Tibial nerve (tissue), 4 donors: ENCODE measurements at regions not wholly inside any gene's neighbourhood (a gene's known extent, or its start where the extent isn't known, plus 50 kb on each side); places are given as distances from the start of the nearest gene placed in this dataset.

ENCODE experiments used
- CTCF ChIP-seq, 5 experiments: fragments of 200-600 bp in 3 of 5; fragments of 450-650 bp in 2 of 5; sonication (generic) in 3 of 5; IDR thresholded peaks; one replicate each; pipeline ENCODE4 v1.5.1; 2016 to 2019; ENCODE audit warnings: antibody characterized with exemption in 5 of 5, mild to moderate bottlenecking in 3 of 5, moderate library complexity in 2 of 5
- EP300 ChIP-seq, 2 donors: sonication (generic); formaldehyde crosslinking; IDR thresholded peaks; one replicate each; pipeline ENCODE4 v1.6.1; 2017; ENCODE audit warnings: antibody characterized with exemption in 2 of 2, mild to moderate bottlenecking in 1 of 2
- POLR2A ChIP-seq, 2 donors: fragments of 450-650 bp; IDR thresholded peaks; one replicate each; pipeline ENCODE4 v1.6.1; 2017; ENCODE audit warnings: antibody characterized with exemption in 2 of 2, mild to moderate bottlenecking in 2 of 2, moderate library complexity in 2 of 2

GRCh38 chr15:25971053-25971452 is 107.9 kb upstream of the ATP10A start:
- TF ChIP-seq POLR2A (IDR thresholded peaks at IDR 0.05) (no peak), CTCF (IDR thresholded peaks at IDR 0.05) (no peak), EP300 (IDR thresholded peaks at IDR 0.05) (no peak)
